GM18951 (cell line): ENCODE measurements at regions not wholly inside any gene's neighbourhood (a gene's known extent, or its start where the extent isn't known, plus 50 kb on each side); places are given as distances from the start of the nearest gene placed in this dataset.

Experiments
- POLR2A ChIP-seq: IDR thresholded peaks from 4 replicates; pipeline ENCODE4 v1.6.1; 2011; ENCODE audit warnings: mild to moderate bottlenecking; ENCODE audit not compliant: insufficient read length, insufficient read depth; ENCODE audit errors: extremely low read depth
- in situ Hi-C: fragments of 300-500 bp; cut with MboI; formaldehyde crosslinking; loops from one replicate; pipeline ENCODE4 v1.12.0; 2022; ENCODE audit warnings: low sequenced_read_pairs, mixed read lengths, inconsistent platforms; ENCODE audit not compliant: unreplicated experiment

DNA sequence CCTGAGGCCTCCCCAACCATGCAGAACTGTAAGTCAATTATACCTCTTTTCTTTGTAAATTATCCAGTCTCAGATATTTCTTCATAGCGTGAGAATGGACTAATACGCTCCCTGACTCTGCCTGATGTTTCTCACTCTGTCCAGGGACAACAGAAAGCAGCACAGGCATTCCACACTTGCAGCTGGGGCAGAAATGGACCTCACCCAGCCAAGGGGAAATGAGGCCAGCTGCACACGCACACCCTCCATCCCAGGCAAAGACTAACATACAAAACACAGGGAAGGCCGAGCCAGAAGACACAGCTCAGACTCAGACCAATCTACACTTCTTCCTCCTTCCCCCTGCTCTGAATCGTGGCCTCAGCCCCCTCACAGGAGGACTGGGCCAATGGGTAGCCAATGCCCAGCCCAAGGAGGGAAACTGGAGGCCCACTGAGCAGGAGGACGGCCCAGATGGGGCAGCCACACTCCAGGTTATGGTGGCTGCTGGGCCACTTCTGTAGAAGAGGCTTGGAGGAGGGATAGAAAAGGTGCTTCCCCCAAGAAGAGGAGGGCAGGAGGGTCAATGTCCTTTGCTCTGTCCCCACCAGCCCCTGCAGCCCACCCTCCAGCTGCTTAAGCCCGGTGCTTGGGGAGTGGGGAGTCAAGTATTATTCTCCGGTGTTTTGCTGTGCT is 228.4 kb downstream of the NPHP4 start:
- TF ChIP-seq POLR2A: no peak
- in situ Hi-C loops: no loop called here

DNA sequence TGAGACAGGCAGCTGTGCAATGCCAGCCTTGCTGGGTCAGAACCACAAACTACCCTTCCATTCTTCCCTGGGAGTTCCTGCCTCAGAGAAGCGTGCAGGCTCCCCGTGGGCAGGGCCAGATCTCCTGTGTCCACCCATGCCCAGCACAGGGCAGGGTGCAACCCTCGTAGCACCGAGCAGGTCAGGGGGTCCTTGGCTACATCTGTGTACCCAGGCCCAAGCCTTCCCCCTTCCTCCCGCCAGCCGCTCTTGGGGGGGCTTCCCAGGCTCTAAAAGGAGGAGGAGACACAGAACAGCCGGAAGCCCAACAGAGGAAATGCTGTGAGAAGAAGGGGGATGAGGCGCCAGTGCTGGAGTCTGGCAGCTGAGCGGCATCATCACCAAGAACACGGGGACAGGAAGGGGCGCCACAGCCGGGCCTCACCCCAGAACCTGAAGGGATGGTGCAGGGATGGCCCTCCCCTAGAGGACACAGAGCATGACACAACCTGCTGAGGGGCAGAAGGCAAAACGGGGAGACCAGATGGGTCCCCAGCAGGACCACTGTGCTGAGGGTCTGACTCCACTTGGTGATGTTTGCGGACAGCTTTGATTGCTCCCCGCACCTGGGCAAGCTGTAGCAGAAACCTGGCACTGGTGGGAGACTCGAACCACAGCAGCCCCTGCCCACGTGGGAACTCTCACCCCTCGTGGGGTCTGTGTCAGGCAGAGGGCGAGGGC is 233.2 kb downstream of the NPHP4 start:
- TF ChIP-seq POLR2A: no peak
- in situ Hi-C loops: no loop called here

DNA sequence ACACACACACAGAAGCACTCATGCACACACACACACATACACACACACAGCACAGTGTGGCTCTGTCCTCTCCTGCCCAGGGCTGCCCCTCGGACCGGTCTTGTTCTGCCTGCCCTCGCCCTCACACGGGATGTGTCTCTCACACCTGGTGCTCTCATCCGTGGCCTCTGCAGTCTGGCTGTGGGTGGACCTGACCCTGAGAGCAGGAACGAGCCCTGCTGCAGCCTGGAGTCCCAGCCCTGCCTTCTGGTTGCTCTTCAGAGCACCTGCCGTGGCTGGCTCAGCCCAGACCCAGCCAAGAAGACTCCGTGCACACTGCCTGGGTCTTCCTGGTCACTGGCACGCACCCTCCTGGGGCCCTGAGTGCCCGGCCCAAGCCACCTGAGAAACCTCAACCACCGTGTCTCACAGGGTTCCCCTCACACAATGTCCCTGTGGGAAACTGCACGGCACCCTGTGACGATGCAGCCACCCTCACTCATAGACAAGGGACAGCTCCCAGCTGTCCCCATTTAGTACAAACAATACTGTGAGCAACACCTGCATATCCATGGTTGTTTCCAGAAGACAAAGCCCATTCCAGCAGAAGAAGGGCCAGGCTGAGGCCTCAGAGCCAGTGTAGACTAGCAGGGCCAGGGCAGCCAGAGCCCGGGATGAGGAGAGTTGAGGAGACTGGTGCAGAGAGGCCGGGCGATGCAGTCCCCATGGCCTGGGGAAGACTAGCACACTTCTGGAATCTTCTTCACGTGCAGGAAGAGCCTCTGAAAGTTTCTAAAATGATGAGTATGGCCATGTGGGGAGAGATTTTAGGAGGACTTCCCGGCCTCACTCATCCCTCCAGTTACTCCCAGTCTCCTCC is 234.0 kb downstream of the NPHP4 start:
- no peak for TF ChIP-seq POLR2A
- in situ Hi-C loops: no loop called here

DNA sequence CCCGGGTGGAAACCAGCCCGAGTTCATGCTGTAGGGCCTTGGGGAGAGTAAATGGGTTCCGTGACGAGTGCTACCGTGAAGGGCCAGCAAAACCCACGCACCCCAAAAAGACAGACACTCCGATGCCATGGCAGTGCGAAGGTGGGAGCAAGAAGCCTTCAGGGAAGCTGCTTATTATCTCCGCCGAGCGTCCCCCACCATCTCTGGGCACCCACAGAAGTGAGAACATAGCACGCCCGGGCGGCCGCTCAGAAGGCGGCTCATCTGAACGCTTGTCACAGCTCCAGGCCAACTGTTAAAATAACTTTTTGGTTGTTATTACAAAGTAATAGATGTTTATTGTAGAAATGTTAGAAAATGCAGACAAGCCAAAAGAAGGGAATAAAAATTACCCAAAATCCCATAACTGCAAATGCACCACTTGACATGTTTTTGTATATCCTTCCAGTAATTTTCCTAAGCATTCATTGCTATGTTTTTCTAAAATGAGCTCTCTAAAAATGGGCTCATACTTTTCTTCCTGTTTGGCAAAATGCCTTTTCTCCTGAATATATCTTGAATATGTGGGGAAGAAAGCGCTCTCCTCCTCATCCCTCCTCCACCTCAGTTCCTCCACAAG is 234.9 kb downstream of the NPHP4 start:
- no peak for TF ChIP-seq POLR2A
- in situ Hi-C loops: no loop called here

DNA sequence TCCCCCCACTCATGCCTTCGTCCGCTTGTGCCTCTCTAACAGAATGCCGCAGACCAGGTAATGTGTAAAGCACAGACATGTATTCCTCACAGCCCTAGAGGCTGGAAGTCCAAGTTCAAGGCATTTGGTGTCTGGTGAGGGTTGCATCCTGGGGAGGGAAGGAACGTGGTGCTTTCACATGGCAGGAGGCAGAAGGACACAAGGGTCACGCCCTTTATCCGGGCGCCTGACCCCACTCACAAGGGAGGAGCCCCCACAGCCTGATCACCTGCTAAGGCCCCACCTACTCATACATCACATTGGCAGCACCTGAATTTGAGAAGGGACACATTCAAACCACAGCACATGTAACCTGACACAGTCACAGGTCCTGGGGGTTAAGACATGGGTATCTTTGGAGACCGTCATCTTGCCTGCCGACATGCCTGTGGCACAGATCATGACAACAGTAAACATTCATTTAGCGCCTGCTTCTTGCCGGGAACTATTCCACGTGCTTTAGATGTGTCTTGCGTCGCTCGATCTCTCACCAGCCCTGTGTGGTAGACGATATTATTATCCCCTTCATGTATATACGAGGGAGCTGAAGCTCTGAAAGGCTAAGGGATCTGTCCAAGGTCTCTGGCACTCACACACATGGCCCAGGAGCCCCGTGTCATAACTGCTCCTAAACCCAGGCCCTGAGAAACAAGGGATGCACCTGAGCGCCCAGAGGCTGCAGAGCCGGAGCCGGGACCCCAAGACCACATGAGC is 235.6 kb downstream of the NPHP4 start:
- no peak for TF ChIP-seq POLR2A
- in situ Hi-C loops: no loop called here

DNA sequence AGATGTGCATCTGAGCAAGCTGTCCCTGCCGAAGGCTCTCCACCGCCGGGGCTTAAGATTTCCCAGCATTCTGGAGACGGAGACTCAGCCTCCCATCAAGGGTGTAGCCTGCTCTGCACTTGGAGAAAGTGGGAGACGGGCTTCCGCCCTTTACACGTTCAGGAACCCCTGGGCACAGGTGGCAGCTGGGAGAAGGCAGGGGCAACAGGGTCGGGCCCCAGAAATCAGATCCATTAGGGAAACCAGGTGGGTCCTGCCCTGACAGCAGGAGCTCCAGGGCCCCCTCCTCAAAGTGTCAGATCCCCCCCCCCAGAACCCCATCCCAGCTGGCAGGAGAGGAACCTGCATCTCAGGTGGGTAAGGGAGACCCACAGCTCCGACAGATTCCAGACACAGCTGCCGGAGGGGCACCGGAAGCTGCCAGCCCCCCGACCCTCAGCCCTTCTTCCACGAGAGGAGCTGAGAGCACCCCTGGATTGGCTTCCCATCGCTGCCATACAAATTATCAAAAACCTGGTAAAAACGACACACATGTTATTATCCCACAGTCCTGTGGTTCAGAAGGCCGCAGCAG is 236.6 kb downstream of the NPHP4 start:
- TF ChIP-seq POLR2A: no peak
- in situ Hi-C loops: no loop called here

DNA sequence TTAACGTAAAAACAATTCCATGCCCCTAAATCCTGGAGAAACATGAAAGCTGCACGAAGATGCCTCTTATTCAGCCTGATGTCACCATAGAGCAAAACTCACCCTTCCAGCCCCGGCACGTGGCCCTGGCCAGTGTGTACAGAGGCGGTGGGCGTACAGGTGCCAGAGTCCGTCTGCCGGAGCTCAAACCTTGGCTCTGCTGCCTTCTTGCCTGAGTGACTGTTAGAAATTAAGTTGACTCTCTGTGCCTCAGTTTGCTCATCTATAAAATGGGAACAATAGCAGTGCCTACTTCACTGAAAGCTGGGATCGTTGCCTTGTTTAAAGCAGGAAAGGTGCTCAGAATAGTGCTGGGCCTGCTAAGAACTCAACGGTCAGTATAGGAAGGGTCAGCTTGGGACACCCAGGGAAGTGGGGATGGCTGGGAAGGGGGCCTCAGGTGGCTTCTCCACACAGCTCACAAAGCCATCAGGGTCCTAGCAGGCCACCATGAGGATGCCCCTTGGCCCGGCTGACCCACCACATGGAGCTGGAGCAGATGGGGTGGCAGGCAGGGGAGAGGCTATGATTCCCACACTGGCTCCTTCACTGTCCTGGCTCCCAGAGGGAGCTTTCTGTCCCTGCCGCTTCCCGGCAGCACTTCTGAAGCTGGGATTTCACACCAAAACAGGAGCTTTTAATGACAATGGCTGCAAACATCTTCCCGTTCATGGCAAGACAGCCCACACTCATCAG is 237.2 kb downstream of the NPHP4 start:
- in situ Hi-C loops: no loop called here
- TF ChIP-seq POLR2A: no peak

DNA sequence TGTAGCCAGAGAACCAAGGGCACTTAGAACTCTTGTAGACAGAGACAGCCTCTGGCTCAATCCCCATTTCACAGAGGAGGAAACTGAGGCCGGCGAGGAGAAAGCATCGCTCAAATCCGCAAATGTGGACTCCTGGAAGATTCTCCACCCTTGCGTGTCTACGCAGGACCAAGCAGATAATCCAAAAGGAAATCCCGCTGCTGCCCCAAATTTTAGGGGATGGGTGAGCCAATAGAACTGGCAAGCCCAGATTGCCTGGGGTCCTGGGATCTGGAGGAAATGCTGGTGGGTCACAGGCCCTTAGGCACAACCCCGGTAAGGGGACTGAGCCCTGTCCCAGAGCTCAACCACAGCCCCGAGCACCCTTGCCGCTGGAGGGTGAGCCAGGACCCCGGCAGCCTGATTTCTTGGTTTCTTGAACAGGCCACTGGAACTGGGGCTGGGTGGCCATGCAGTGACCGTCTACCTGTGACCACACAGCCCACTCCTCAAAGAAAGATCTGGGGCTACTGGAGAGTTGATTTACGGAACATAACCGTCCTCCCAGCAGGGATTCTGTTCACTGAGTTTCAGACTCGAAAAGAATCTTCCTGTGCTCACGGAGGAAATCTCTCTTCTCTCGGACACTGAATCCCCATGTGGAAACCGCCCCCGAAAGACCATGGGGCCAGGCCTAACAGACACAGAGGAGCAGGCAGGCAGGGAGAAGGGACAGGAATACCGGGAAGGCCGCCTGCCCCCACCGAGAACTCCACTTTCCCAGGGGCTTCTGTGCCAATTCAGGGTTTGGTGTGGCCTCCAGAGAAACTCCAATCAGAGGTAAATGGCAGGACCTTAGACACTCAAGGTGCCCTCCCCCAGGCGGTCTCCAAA is 238.4 kb downstream of the NPHP4 start:
- no peak for TF ChIP-seq POLR2A

DNA sequence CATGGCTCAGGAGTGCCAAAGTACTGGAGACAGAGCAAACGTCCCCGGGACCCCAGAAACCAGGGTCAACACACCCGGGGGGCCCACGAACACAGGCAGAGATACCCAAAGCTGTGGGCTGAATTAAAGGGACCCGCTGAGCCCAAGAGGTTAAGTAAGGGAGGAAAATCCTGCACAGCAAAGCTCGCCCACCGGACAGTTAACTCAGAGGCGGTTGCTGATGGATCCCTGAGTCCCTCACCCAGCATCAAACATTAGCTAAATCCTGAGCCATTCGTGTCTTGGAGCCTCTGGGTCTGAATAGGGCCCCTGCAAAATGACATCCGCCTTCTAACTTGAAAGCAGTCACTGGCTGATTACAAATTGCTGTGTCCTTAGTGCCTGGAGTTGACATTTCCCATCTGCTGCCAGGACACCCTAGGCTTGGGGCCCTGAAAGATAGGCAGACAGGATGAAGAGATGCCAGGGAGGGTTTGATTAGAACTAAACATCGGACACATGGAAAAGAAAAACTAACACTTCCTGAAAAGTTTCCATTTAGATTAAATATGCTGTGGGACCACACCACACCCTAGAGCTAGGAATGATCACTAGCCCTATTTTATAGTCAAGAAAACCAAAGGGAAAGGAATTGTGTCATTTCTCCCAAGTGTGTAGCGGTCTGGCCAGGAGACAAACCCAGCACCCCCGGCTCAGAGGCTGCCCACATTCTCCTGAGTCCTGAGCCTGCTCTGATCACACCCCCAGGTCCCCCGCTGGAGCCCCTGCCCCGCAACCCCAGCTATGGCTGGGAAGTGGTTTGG is 239.3 kb downstream of the NPHP4 start:
- TF ChIP-seq POLR2A: no peak
- in situ Hi-C loops: no loop called here

More for the DNA sequence above, 238.4 kb downstream of the NPHP4 start:
- in situ Hi-C loops: no loop called here

DNA sequence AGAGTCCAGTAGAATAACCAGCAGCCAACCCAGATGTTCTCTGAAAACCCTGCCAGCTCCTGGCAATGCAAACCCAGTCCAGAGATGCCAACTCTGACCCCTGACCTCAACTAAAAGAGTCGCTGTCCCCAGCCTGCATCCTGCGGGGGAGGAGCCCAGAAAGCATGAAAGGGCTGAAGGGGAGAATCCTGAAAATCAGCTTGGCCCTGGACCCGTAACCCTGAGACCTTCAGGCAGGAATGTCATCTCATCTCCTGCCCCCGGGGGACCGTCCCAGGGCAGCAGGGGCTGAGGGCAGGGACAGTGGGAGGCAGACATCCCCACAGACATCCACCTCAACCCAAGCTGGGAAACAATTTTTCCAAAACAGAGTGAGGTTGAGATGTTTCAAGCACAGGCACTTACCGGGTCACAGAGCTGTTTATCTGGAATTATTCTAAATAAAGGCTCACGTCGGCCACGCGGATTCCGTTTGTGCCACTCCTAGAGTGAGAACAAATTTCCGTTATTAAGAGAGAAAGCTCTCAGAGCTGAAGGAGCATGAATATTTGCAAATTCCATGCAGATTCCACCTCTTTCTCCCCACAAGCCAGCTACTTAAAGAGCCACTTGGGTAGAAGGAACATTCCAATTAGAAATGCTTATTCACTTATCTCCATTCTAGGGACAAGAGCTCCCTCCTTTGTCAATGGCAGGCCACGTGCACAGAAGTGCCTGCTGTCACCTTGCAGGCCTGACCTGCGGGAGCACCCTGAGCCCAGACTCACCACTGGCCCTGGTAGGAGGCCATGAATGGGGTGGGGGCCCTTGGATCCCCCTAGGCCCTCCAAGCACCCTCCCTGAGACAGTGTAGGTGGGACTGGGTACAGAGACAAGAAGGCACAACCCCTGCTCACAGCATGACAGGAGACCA is 240.1 kb downstream of the NPHP4 start:
- no peak for TF ChIP-seq POLR2A
- in situ Hi-C loops: no loop called here
